GM12878 (cell line): ENCODE measurements at regions not wholly inside any gene's neighbourhood (a gene's known extent, or its start where the extent isn't known, plus 50 kb on each side); places are given as distances from the start of the nearest gene placed in this dataset.

ENCODE experiments used
- ATAC-seq: fragments of 200-7000 bp; cut with Tn5 transposase; 3 replicates; pipeline ENCODE4 v1.9.1; 2020; ENCODE audit warnings: mild to moderate bottlenecking, moderate library complexity
- BruUV-seq: library from RNA; stranded (reverse); fragments of 400-500 nt; replicated peaks from 2 replicates; lab custom pipeline; 2021; lab: Mats Ljungman, UMichigan
- CTCF ChIA-PET: fragments of 300-600 bp; sonication (Branson Sonifier 250); formaldehyde crosslinking; extraction: SDS; loops from one replicate; lab custom pipeline; 2021; ENCODE audit warnings: inconsistent platforms; lab: Yijun Ruan, JAX
- POLR2A ChIA-PET: fragments of 350-600 bp; formaldehyde crosslinking; extraction: SDS; loops from one replicate; lab custom pipeline; 2021; ENCODE audit warnings: inconsistent platforms; lab: Charles Lee
- RAD21 ChIA-PET: fragments of 300-600 bp; sonication (Branson Sonifier 250); formaldehyde crosslinking; loops from one replicate; lab custom pipeline; 2023; ENCODE audit warnings: antibody characterized with exemption; ENCODE audit not compliant: unreplicated experiment; lab: Charles Lee
- SMC1A ChIA-PET: fragments of 300-600 bp; sonication (Branson Sonifier 250); formaldehyde crosslinking; loops from one replicate; lab custom pipeline; 2023; ENCODE audit not compliant: unreplicated experiment, uncharacterized antibody; lab: Charles Lee
- DNase-seq: peaks from one replicate; pipeline ENCODE4 v3.0.0-alpha.2; 2011; ENCODE audit warnings: low read depth, low spot score
- FAIRE-seq: peaks from 3 replicates; lab custom pipeline; 2011; peaks lifted over from hg19 to GRCh38; lab: Jason Lieb, UNC
- H2AFZ ChIP-seq: 2 replicates; pipeline ENCODE4 v1.6.0; 2011; ENCODE audit warnings: low read depth, low read length, control low read depth; ENCODE audit not compliant: control insufficient read depth
- H3K27ac ChIP-seq: 2 replicates; pipeline ENCODE4 v1.5.1; 2011; ENCODE audit warnings: control low read depth; ENCODE audit not compliant: control insufficient read depth, insufficient read depth
- H3K27me3 ChIP-seq, 2 experiments: replicated peaks in 1 of 2; 2 replicates each; pipeline versions ENCODE4 v1.6.0 to v1.6.1; 2011; ENCODE audit warnings: low read length in 1 of 2; ENCODE audit not compliant: control insufficient read depth in 2 of 2, insufficient read depth in 2 of 2
- H3K36me3 ChIP-seq, 2 experiments: 2 replicates each; pipeline ENCODE4 v1.5.1; 2011; ENCODE audit warnings: low read length in 1 of 2; ENCODE audit not compliant: control insufficient read depth in 2 of 2, insufficient read depth in 2 of 2
- H3K4me1 ChIP-seq: 2 replicates; pipeline ENCODE4 v1.6.1; 2011; ENCODE audit warnings: mild to moderate bottlenecking, low read length, moderate library complexity, mixed read lengths; ENCODE audit not compliant: control insufficient read depth, insufficient read depth
- H3K4me2 ChIP-seq: 2 replicates; pipeline ENCODE4 v1.6.0; 2011; ENCODE audit warnings: control low read depth; ENCODE audit not compliant: control insufficient read depth, insufficient read depth
- H3K4me3 ChIP-seq: fragments of 200-600 bp; sonication (generic); 2 replicates; pipeline ENCODE4 v1.5.1; 2016
- H3K79me2 ChIP-seq: 2 replicates; pipeline ENCODE4 v1.6.0; 2011; ENCODE audit warnings: low read length; ENCODE audit not compliant: control insufficient read depth, insufficient read depth
- H3K9ac ChIP-seq: 2 replicates; pipeline ENCODE4 v1.8.0; 2011; ENCODE audit warnings: low read length, control low read depth, mixed read lengths; ENCODE audit not compliant: control insufficient read depth, insufficient read depth
- H3K9me3 ChIP-seq: replicated peaks from 3 replicates; pipeline ENCODE4 v1.5.1; 2011; ENCODE audit warnings: mild to moderate bottlenecking, low read length; ENCODE audit not compliant: control insufficient read depth, insufficient read depth
- H4K20me1 ChIP-seq: 2 replicates; pipeline ENCODE4 v1.6.0; 2011; ENCODE audit not compliant: control insufficient read depth, insufficient read depth
- CHD1 ChIP-seq: IDR thresholded peaks from 2 replicates; pipeline ENCODE4 v1.6.1; 2012; ENCODE audit warnings: low read depth, low read length, improper control_type of control experiment
- CHD4 ChIP-seq: fragments of 200-600 bp; sonication (generic); IDR thresholded peaks from 2 replicates; pipeline ENCODE4 v1.6.1; 2016; ENCODE audit warnings: mild to moderate bottlenecking
- CREM ChIP-seq: IDR thresholded peaks from 2 replicates; pipeline ENCODE4 v1.6.1; 2014; ENCODE audit warnings: antibody characterized with exemption, low read depth
- ESRRA ChIP-seq: IDR thresholded peaks from 2 replicates; pipeline ENCODE4 v1.6.1; 2012; ENCODE audit warnings: mild to moderate bottlenecking, low read length, improper control_type of control experiment
- FOXM1 ChIP-seq: IDR thresholded peaks from 2 replicates; pipeline ENCODE4 v1.6.1; 2012; ENCODE audit warnings: low read depth, mild to moderate bottlenecking, inconsistent platforms, low read length, moderate library complexity
- GABPA ChIP-seq: IDR thresholded peaks from 2 replicates; pipeline ENCODE4 v1.6.1; 2014; ENCODE audit warnings: antibody characterized with exemption, low read depth, mild to moderate bottlenecking, inconsistent platforms
- HDAC6 ChIP-seq: fragments of 200-600 bp; sonication (generic); IDR thresholded peaks from one replicate; pipeline ENCODE4 v1.8.0; 2017; ENCODE audit warnings: antibody characterized with exemption; ENCODE audit not compliant: unreplicated experiment
- PAX8 ChIP-seq: fragments of 450-650 bp; IDR thresholded peaks from 2 replicates; pipeline ENCODE4 v1.6.1; 2017; ENCODE audit warnings: mild to moderate bottlenecking, moderate library complexity
- SMAD1 ChIP-seq: fragments of 450-650 bp; IDR thresholded peaks from 2 replicates; pipeline ENCODE4 v1.6.1; 2018; ENCODE audit warnings: mild to moderate bottlenecking, low read depth; ENCODE audit not compliant: partially characterized antibody
- SREBF2 ChIP-seq: IDR thresholded peaks from 2 replicates; pipeline ENCODE4 v1.6.1; 2012; ENCODE audit warnings: mild to moderate bottlenecking, low read length
- SUZ12 ChIP-seq: fragments of 200-600 bp; sonication (generic); IDR thresholded peaks from one replicate; pipeline ENCODE4 v1.6.1; 2018; ENCODE audit warnings: antibody characterized with exemption, mild to moderate bottlenecking; ENCODE audit not compliant: unreplicated experiment
- YBX1 ChIP-seq: fragments of 450-650 bp; IDR thresholded peaks from 2 replicates; pipeline ENCODE4 v1.6.1; 2016; ENCODE audit warnings: antibody characterized with exemption
- ZNF687 ChIP-seq: fragments of 450-650 bp; IDR thresholded peaks from 2 replicates; pipeline ENCODE4 v1.6.1; 2017; ENCODE audit warnings: mild to moderate bottlenecking, moderate library complexity
- WGBS: methylation state at CpG from one replicate; pipeline ENCODE4 v1.1.6; 2016; ENCODE audit warnings: low lambda C conversion rate; ENCODE audit not compliant: insufficient replicate concordance, insufficient coverage; ENCODE audit errors: missing lambda C conversion rate; 5-methylcytosine and 5-hydroxymethylcytosine counted together
- in situ Hi-C: fragments of 300-500 bp; cut with MboI; formaldehyde crosslinking; loops from 9 replicates; pipeline ENCODE4 v1.14.3; 2018; ENCODE audit warnings: mixed read lengths
- intact Hi-C: fragments of 100-400 bp; cut with micrococcal nuclease; formaldehyde crosslinking; loops from one replicate; pipeline ENCODE4 v1.14.2; 2022; ENCODE audit not compliant: unreplicated experiment
- TF ChIP-seq, protein P1 (sequence below): fragments of 450-650 bp; IDR thresholded peaks from 2 replicates; pipeline ENCODE4 v1.6.1; 2016; ENCODE audit warnings: mild to moderate bottlenecking

DNA sequence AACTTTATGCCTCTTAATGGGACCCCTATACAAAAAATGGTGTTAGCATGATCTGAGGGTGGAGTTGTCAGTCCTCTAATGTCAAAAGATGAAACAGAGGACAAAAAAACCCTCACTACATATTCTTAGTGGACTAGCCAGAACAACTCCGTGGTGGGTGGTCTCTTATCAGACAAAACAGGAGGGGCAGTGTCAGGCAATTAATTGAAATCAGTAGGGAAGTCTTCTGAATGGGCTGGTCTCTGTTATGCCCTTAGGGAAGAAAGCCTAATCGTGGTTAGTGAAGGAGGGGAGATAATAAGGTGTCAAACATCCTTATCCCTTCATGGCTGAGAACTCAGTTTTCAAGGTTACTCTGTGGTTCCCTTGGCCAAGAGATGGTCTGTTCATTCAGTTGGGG, 909.4 kb downstream of the GRID1 start:
- Histone ChIP-seq H3K9ac (no peak overlapping the region), H3K9me3 (no peaks in the 10 kb centered on the region), H4K20me1 (no peaks in the 10 kb centered on the region), H2AFZ (no peak overlapping the region), H3K4me1 (no peaks in the 10 kb centered on the region), H3K36me3 (no peaks in the 10 kb centered on the region), H3K4me2 (no peak overlapping the region), H3K27ac (no peak overlapping the region), H3K79me2 (no peaks in the 10 kb centered on the region), H3K27me3 (no peaks in the 10 kb centered on the region; a peak in 1 of 4 replicates), H3K4me3 (no peak overlapping the region)
- ChIA-PET RAD21 (no interaction called here), SMC1A (no interaction called here), POLR2A (no interaction called here), CTCF (interaction anchor here (1.8 kb wide), 1 partner anchor 43 kb away, joined by 3 read pairs; no protein-coding TSS in a partner anchor)
- FAIRE-seq, result no peak
- no TSS peak for BruUV-seq
- WGBS, result 0% methylated on average over 2 of the region's 2 CpGs
- TF ChIP-seq CHD1 (no peak), CHD4 (no peak), SUZ12 (no peak), SMAD1 (no peak)
- in situ Hi-C loops, result no loop called here
- no peak for DNase-seq
- ATAC-seq, result no peak
- intact Hi-C loops, result no loop called here

GRCh38 chr10:85458324-85458723, 908.3 kb downstream of the GRID1 start:
- CTCF ChIA-PET, result no interaction called here
- Histone ChIP-seq H4K20me1 (no peaks in the 10 kb centered on the region), H2AFZ (no peak overlapping the region), H3K79me2 (no peaks in the 10 kb centered on the region), H3K4me1 (no peaks in the 10 kb centered on the region), H3K9ac (no peak overlapping the region), H3K9me3 (no peaks in the 10 kb centered on the region), H3K27me3 (no peaks in the 10 kb centered on the region; a peak in 1 of 4 replicates), H3K36me3 (no peaks in the 10 kb centered on the region), H3K27ac (no peak overlapping the region), H3K4me3 (no peak overlapping the region), H3K4me2 (no peak overlapping the region)
- POLR2A ChIA-PET, result no interaction called here
- TF ChIP-seq ZNF687 (no peak), CREM (no peak), HDAC6 (no peak), PAX8 (no peak), YBX1 (no peak), SREBF2 (no peak), GABPA (no peak), FOXM1 (no peak), ESRRA (no peak)
- TF ChIP-seq, protein P1, sequence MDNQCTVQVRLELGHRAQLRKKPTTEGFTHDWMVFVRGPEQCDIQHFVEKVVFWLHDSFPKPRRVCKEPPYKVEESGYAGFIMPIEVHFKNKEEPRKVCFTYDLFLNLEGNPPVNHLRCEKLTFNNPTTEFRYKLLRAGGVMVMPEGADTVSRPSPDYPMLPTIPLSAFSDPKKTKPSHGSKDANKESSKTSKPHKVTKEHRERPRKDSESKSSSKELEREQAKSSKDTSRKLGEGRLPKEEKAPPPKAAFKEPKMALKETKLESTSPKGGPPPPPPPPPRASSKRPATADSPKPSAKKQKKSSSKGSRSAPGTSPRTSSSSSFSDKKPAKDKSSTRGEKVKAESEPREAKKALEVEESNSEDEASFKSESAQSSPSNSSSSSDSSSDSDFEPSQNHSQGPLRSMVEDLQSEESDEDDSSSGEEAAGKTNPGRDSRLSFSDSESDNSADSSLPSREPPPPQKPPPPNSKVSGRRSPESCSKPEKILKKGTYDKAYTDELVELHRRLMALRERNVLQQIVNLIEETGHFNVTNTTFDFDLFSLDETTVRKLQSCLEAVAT, result no peak
- 22% methylated on average over 3 of the region's 3 CpGs for WGBS
- RAD21 ChIA-PET, result no interaction called here
- intact Hi-C loops, result no loop called here
- no TSS peak for BruUV-seq
- in situ Hi-C loops, result no loop called here
- ATAC-seq (no peak), FAIRE-seq (no peak), DNase-seq (no peak)
- SMC1A ChIA-PET, result no interaction called here
